Medulla oblongata (tissue), 1 donor: ENCODE measurements at regions not wholly inside any gene's neighbourhood (a gene's known extent, or its start where the extent isn't known, plus 50 kb on each side); places are given as distances from the start of the nearest gene placed in this dataset.
"Not testable (repeated sequence)": the region's sequence is repeated elsewhere in the genome, so short reads cannot be mapped to it uniquely, and the experiment has no call there.

Experiments
- DNase-seq: peaks from one replicate; pipeline ENCODE4 v3.0.0-alpha.2; 2015; ENCODE audit errors: extremely low spot score

DNA sequence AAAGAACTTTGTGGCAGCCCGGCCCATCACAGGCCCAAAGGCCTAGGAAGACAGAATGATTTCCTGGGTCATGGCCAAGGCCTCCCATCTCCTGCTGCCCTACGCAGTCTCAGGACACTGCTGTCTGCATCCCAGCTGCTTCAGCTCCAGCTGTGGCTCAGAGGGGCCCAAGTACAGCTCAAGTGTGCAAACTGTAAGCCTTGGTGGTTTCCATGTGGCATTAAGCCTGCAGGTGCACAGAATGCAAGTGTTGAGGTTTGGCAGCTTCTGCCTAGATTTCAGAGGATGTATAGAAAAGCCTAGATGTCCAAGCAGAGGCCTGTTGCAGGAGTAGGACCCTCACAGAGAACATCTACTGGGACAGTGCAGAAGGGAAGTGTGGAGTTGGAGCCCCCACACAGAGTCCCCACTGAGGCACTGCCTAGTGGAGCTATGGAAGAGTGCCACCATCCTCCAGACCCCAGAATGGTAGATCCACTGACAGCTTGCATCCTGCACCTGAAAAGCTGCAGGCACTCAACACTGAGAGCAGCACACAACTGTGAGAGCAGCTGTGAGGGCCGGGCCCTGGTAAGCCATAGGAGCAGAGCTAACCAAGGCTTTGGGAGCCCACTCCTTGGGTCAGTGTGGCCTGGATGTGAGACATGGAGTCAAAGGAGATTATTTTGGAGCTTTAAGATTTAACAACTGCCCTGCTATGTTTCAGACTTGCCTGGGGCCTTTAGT lies 208.2 kb upstream of the CMC1 start:
- DNase-seq = no peak

DNA sequence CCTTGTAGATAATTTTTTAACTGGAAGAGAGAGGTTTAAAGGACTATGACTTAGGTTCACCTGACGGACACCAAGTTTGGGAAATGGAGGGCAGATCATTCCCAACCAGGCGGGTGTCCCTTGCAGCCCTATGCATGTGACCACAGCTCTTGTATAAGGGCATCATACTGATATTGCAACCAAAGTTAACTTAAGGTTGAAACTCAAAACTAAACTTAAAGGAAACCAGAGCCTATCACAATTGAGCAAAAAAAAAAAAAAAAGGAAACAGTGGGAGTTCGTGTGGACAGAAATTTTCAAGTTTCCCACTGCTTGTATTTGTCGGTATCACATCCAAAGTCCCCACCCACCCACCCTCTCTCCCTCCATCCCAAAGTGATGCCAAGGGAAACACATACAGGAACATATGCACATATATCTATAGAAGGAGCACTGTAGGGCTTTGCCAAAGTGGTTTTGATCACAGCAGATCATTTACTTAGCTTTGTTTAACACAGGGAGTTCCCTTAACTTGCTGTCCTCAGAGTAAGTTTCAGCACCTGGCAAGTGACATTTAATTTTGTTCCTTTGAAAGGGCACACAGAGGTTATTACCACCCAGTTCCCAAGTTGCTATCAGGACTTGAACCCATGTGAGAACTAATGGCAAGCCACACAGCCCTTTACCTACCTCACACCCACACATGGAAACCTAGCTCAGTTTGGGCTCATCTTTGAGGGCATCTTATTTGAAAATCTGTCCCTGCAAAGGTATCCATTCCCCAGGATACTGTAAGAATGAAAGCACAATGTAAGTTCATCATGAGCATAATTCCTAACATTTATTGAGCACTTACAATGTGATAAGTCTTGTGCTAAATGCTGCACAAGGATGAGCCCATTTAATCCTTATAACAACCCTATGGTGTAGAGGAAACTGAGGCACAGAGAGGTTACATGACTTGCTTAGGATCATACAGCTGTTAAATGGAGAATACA lies 204.5 kb upstream of the CMC1 start:
- DNase-seq = no peak

DNA sequence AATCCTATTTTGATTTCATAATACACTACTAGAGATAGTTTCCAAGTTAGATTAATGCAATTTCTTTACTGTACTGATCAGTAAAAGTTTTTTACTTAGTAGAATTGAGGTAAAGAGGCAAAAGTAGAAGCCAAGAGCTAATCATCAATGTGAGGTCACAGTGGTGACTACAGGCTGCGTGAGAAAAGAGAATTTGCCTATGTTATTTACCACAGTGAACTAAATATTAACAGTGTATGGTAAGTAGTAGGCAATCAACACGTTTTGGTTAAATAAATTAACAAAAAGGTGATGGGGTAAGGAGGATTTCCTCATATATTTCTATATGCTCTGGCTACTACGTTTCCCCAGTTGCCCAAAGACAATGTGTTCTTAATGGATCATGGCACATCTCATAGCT lies 202.2 kb upstream of the CMC1 start:
- DNase-seq = no peak

DNA sequence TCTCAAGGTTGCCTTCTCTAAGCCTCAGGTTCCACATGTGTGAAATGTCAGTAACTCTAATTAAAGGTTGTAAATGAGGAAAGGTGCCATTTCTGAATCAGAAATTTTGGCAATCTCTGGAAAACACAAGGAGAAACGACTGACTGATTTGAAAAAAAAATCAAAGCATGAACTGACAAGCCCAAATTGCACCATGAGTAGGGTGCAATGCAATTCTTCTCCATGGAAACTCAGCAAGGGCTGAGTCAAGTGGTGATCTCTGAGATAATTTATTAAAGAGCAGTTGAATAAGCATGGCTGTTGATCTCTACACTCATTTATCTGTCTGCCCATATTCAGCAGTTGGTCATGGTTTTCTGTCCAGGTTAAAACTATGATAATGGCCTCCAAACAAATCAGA lies 201.6 kb upstream of the CMC1 start:
- DNase-seq = no peak

DNA sequence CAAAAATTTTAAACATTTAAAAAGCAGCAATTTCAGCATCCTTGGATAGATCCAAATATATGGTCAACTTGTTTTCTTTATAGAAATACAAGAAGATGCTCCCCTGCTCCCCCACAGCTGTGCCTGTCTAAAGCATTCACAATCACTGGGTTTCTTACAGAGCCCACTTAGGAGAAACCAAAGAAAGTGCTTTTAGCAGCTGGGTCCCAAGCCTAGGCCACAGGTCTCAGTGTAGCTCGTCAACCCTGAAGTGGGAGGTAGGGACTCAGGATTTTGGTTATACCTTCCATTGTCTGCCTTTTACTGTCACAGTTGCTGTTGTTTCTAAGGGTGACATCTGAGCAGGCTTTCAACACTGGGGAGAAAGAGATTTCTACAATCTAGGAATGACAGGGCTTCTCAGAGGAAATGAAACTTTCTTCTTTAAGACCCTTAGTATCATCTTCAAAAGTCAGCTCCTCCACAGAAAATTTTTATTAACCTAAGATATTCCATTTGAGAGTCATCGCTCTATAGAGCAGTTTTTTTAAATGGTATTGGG lies 199.3 kb upstream of the CMC1 start:
- no peak for DNase-seq

DNA sequence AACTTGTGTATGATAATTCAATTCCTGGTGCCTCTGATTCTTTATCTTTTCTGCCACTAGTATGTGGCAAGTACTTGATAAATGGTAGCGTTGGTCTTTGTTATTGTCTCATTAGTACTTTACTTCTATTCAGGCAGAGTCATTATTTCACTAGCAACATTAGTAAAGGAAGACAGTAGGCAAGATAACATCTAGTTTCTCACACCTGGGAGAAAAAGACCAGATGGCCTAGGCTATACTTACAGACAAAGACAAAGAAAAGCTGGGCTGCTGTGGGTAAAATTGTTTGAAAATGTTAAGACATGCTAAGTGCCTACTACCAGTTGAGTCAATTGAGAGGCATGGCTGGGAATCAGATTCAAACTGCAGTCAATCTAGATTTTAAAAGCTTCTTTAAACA lies 198.7 kb upstream of the CMC1 start:
- DNase-seq = no peak

DNA sequence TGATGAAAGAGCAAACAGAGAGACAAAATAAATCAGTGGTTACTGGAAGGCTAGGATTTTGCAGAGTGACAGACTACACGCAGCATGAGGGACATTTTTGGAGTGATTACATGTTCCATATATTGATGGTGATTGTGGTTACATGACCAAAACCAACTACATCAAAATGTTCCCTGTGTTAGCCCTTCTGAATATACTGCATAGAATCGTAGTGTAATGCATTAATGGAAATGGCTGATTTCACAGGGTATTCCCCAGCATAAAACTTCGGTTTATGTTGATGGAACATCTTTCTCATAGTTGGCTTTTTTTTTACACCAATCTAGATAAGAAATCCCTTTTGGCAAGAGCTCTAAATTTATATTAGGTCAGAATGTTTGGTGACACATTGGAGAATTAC lies 191.3 kb upstream of the CMC1 start:
- DNase-seq = no peak

DNA sequence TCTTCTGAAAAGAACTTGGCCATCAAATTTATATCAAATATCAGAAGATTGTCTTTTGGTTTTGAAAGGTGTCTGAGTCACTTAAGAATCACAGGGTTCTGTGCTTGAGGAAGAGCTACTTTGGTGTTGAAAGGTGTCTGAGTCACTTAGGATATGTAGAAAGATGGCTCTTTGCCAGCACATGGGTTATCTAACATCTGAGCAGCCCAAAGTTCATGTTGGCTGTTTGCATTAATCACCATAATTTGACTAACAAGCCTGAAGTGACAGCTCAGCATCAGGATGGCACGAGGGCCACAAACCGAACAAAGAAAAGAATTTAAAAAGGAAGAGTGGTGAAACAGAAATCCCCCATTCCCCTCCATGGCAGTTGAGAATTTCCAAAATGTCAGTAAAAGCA lies 190.5 kb upstream of the CMC1 start:
- no peak for DNase-seq

DNA sequence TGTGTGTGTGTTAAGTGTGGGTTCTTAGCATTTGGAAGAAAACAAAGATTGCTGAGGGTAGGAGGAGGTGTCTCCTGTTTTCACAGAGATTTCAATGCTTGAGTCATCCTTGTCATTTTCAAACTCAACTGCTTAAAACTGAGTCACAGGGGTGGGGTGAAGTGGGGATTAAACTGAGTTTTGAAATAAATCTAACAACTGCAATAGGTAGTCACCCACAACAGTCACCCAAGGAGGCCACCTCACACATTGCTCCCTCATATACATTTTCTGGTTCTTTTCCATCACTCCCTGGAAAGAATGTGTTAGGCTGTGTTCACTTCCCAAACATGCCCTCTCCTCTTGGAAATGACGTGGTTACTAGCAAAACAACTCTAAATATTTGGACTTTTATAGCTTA lies 187.7 kb upstream of the CMC1 start:
- no peak for DNase-seq

DNA sequence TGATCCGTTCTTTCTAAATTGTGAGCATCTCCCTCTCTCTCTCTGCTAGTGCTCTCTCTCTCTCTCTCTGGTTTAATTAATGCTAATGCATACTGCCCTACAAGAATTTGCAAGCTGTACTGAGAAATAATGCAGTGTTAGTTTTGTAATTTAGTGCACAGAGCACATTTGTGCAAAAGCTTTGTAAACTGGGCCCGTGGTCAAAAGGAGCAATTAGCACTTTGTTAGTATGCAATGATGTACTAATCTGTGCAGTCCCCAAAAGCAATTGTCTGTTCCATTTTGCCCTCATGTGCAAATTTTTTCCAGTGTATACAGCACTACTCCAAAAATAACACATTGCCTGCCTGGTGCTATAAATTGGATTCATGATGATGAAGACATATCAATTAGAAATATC lies 184.6 kb upstream of the CMC1 start:
- no peak for DNase-seq

DNA sequence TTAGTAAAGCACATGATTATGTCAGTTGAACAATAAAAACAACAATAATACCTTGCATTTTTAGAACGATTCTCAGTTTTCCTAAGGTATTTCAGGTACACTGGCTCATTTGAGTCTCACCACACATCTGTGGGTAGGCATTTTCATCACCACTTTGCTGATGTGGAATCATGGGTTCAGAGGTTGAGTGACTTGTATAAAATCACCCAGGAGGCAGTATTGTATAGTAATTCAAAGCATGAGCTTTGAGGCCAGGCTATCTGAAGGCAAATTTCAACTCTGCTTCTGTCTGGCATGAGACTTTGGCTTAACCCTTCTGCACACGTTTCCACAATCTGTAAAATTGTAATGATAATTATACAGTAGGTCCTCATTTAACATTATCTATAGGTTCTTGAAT lies 183.9 kb upstream of the CMC1 start:
- no peak for DNase-seq

DNA sequence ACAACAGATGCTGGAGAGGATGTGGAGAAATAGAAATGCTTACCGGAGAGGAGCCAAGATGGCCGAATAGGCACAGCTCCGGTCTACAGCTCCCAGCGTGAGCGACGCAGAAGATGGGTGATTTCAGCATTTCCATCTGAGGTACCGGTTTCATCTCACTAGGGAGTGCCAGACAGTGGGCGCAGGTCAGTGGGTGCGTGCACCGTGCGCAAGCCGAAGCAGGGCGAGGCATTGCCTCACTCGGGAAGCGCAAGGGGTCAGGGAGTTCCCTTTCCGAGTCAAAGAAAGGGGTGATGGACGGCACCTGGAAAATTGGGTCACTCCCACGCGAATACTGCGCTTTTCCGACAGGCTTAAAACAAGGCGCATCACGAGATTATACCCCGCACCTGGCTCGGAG lies 182.2 kb upstream of the CMC1 start:
- DNase-seq = not testable (repeated sequence)

DNA sequence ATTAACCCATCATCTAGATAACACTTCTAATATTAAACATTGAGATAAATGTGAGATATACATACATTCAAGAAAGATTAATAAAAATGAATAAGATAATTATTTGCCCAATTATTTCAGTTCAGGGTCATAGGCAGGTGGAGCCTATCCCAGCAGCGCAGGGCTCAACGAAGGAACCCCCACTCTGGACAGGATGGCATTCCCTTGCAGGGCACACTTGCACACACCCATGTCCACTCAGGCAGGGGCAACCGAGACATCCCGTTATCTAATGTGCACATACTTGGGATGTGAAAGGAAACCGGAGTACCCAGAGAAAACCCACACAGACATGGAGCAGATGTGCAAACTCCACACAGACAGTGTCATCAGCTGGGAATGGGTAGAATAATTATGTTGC lies 175.4 kb upstream of the CMC1 start:
- DNase-seq = no peak

DNA sequence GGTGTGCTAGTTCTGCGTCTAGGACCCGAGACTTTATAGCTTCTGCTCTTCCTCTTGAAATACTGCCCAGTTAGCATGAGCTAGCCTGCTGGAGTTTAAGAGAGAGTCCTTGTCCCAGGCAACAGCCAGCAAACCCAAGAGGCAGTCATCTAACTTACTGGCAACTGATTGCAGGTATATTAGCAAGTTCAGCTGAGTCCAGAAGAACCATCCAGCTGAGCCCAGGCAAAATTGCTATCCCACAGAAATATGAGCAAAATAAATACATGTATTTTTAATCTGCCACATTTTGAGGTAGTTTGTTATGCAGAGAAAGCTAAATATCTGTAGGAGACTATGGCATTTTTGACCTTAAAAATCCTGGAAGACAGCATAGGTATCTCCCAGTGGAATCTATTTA lies 174.4 kb upstream of the CMC1 start:
- no peak for DNase-seq

DNA sequence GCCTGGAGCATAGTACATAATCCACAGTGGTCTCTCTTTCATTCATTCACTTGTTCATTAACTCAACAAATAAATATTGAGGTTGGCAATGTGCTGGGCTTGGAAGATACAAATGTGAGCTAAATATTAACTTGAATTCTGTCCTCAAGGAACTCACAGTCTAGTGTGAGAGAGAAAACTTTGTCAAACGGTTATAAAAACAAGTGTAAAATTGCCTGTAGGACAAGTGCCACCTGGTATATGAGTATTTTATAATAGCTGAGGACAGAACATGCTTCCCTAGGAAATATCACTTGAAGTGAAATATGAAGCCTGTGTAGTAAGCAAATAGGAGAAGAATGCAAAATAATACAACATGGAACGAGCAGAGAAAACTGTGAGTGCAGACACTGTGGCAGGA lies 173.1 kb upstream of the CMC1 start:
- DNase-seq = no peak

DNA sequence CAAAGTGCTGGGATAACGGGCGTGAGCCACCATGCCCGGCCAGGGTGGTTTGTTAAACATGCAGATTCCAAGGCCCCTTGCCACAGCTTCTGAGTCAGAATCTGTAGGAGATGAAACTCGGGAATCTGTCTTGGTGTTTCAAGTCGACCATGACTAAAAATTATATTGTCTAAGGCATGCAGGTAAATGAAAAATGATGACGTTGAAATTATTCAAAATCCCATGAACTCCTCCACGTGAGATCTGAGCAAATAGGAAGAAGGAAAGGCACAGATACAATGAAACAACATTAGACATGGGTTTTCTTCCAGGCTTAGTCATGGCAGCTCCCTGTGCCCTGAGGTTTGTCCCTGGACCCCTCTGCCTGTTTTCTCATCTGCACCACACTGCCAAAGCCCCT lies 172.0 kb upstream of the CMC1 start:
- DNase-seq = no peak

DNA sequence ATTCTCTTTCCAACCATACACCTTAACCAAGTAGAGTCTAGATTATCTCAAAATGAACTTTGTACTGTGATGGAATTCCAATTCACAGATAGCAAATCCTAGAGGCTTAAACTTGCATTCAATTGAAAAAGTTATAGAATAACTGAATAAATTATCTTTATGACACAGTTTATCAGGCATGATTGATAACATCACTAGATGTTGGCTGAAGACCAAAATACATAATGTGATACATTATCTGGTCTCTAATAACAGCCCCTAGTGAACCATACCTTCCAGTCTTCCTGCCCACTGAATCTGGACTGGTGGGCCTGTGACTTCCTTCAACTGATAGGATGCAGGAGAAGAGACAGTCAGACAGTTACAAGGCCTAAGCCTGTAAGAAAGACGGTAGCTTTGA lies 165.2 kb upstream of the CMC1 start:
- no peak for DNase-seq

DNA sequence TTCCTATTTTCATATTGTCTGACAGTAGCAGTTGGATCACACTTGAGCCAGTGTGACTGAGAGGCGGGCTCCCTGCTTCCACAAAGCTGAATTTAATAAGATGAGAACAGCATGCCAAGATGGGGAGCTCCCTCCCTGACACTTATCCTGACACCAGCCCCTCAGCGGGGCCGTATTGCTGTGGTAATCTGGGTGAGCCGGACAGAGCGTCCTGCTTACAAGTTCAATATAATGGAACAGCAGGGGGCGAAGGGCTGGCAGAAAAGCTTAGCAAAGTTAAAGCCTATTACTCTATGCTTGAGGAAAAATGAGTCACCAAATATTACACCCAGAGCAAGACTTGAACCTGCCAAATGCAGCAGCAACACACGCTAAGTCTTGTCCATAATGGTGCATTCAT lies 163.8 kb upstream of the CMC1 start:
- DNase-seq = no peak

DNA sequence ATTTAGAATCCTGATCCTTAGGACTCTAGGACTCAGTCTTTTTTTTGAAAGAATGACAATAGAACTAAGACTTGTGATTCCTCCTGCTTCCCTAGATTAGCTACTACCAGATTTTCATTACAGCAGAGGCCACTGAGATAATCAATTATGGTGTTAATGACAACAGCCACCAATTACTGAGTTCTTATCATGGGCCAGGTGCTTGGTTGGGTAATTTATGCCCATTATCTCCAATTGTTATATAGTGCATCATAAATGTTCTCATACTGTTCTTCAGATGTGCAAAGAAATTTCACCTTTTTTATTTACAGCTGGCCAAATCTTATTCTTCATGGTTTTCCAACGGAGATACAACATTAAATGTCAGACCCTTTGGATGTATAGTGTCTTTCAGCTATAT lies 162.9 kb upstream of the CMC1 start:
- no peak for DNase-seq

DNA sequence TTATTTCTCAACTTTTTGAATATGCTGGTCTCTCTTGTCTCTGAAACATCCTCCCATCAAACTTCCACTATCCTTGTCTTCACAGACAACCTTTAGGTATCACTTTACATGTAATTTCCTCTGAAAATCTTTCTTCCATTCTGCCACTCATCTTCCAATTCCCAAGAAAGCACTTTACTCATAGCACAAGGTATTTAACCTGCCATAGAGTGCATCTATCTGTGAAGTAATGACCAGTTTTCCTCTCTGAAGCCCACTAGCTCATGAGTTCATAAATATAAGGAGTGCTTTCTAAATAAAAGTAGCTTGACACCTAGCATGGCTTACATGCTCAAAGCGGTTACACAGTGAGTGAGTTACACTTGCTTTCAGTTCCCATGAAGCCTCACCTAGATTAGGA lies 160.7 kb upstream of the CMC1 start:
- DNase-seq = no peak

DNA sequence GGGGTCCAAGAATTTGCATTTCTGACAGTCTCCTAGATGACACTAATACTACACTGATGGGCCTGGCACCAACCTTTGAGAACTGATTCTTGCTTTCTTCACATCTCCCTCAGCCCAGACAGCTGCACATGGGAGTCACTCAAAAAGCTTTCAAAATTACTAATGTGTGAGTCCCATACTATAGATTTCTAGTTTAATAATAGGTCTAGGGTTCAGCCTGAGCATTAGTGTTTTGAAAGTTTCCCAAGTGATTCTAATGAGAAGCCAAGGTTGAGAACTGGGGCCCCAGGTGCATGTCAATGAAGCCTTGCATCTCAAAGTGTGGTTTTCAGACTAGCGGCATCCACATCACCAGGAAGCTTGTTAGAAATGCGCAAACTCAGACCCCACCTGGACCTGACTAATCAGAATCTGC lies 159.9 kb upstream of the CMC1 start:
- no peak for DNase-seq

DNA sequence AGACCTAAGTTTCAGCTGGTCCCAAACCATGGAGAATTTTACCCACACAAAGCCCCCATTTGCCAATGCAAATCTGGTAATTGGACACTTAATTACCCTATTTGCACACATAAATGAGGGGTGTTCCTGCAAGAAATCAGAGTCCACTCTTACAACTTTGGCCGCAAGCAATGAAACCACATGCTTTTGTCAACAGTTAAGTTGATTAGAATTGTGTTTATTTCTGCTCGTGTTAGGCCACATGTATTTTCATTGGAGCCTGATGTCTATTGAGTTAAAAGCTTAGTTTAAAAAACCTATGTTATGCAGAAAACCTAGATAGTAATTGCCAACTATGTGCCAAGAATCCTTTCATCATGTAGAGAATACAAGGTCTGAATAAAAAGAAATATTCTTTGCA lies 153.8 kb upstream of the CMC1 start:
- DNase-seq = no peak
